ENCODE measurements at regions not wholly inside any gene's neighbourhood (a gene's known extent, or its start where the extent isn't known, plus 50 kb on each side); places are given as distances from the start of the nearest gene placed in this dataset.

- Histone ChIP-seq H3K36me3 (no peaks in the 10 kb centered on the region), H3K4me1 (no peaks in the 10 kb centered on the region), H3K27ac (no peak overlapping the region), H3K9me3 (replicated peaks) (no peaks in the 10 kb centered on the region), H3K4me3 (no peak overlapping the region), H3K27me3 (no peaks in the 10 kb centered on the region)
- no peak for DNase-seq
These were observed 218.8 kb downstream of the TMEM167A start for GRCh38 chr5:82858151-82859025.

DNA sequence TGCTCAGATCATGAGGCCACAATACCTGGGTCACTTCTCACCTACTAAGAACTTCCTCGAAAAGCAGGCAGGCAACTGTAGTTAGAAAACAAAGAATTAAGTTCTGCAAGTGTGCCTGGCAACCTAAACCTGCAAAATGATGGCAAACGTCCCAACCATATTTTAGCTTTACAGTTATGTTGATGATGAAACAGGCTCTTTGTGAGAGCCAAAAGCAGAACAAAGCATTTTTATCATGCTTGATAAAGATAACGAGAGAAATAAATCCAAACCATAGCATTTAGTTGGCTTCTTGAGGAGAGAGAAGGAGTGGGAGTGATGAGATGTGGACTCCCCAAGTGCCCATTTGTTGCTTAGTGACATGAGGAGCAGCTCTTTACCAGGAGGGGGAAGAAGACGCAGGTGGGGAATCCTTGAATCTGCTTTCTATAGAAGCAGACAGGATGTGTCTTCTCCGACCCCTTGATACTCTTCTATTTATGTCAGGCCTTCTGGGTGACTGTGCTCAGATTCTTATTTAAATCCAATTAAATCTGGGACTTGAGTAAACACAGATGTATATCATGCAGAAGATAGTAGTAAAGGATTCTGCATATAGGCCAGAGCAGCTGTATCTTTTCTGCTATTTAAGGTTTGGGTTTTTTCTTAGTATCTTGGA, 221.2 kb downstream of the TMEM167A start:
- no peaks in the 10 kb centered on the region for H3K36me3 ChIP-seq
- no peak overlapping the region for H3K27ac ChIP-seq
- H3K9me3 ChIP-seq (replicated peaks): no peaks in the 10 kb centered on the region
- no peak for DNase-seq
- H3K4me3 ChIP-seq: no peak overlapping the region
- no peaks in the 10 kb centered on the region for H3K27me3 ChIP-seq
- H3K4me1 ChIP-seq: no peaks in the 10 kb centered on the region

- no peaks in the 10 kb centered on the region for H3K36me3 ChIP-seq
- H3K4me3 ChIP-seq: no peak overlapping the region
- H3K27me3 ChIP-seq: no peaks in the 10 kb centered on the region
- no peaks in the 10 kb centered on the region for H3K9me3 ChIP-seq (replicated peaks)
- DNase-seq: no peak
- no peak overlapping the region for H3K27ac ChIP-seq
- H3K4me1 ChIP-seq: no peaks in the 10 kb centered on the region
These were observed 222.2 kb downstream of the TMEM167A start for GRCh38 chr5:82854956-82855355.

- no peak for DNase-seq
- Histone ChIP-seq H3K27me3 (no peaks in the 10 kb centered on the region), H3K9me3 (replicated peaks) (no peaks in the 10 kb centered on the region; the same call in 1 of the 2 replicates), H3K4me3 (no peak overlapping the region), H3K36me3 (no peaks in the 10 kb centered on the region), H3K27ac (no peak overlapping the region), H3K4me1 (no peaks in the 10 kb centered on the region)
These were observed 225.7 kb downstream of the TMEM167A start for GRCh38 chr5:82851471-82851870.

GRCh38 chr5:82850393-82850792, 226.8 kb downstream of the TMEM167A start:
- Histone ChIP-seq H3K4me3 (no peak overlapping the region), H3K4me1 (no peaks in the 10 kb centered on the region), H3K27me3 (no peaks in the 10 kb centered on the region), H3K27ac (no peak overlapping the region), H3K36me3 (no peaks in the 10 kb centered on the region), H3K9me3 (replicated peaks) (no peaks in the 10 kb centered on the region; the same call in 1 of the 2 replicates)
- no peak for DNase-seq

- Histone ChIP-seq H3K27me3 (no peaks in the 10 kb centered on the region), H3K4me3 (no peak overlapping the region), H3K4me1 (no peaks in the 10 kb centered on the region), H3K36me3 (no peaks in the 10 kb centered on the region), H3K9me3 (replicated peaks) (no peaks in the 10 kb centered on the region; the same call in 1 of the 2 replicates), H3K27ac (no peak overlapping the region)
- no peak for DNase-seq
These were observed 227.3 kb downstream of the TMEM167A start for GRCh38 chr5:82849885-82850284.

GRCh38 chr5:82847562-82847961, 229.6 kb downstream of the TMEM167A start:
- H3K4me3 ChIP-seq: no peak overlapping the region
- H3K4me1 ChIP-seq: no peaks in the 10 kb centered on the region
- H3K27ac ChIP-seq: no peak overlapping the region
- H3K27me3 ChIP-seq: no peaks in the 10 kb centered on the region
- DNase-seq: no peak
- no peaks in the 10 kb centered on the region for H3K36me3 ChIP-seq
- H3K9me3 ChIP-seq (replicated peaks): no peaks in the 10 kb centered on the region; the same call in 1 of the 2 replicates

GRCh38 chr5:82839881-82840280, 237.3 kb downstream of the TMEM167A start:
- Histone ChIP-seq H3K27ac (no peak overlapping the region), H3K27me3 (no peaks in the 10 kb centered on the region), H3K9me3 (replicated peaks) (no peaks in the 10 kb centered on the region), H3K4me3 (no peak overlapping the region), H3K4me1 (no peaks in the 10 kb centered on the region), H3K36me3 (no peaks in the 10 kb centered on the region)
- no peak for DNase-seq

DNA sequence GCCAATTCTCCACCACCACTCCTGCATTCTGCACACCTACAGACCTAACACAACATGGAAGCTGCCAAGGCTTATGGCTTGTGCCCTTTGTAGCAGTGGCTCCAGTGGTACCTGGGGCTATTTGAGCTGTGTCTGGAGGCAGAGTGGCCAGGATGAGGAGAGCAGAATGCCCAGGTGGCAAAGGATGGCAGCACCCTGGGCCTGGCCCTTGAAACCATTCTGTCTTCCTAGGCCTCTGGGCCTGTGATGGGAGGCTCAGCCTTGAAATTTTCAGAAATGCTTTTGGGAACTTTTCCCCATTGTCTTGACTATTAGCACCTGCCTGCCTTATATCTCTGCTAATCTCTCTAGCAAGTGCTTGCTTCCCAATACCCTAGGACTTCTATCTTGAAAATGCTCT, 241.7 kb downstream of the TMEM167A start:
- no peak overlapping the region for H3K4me3 ChIP-seq
- H3K36me3 ChIP-seq: no peaks in the 10 kb centered on the region; the same call in 1 of the 2 replicates
- no peaks in the 10 kb centered on the region for H3K27me3 ChIP-seq
- no peak overlapping the region for H3K27ac ChIP-seq
- H3K4me1 ChIP-seq: no peaks in the 10 kb centered on the region
- no peaks in the 10 kb centered on the region for H3K9me3 ChIP-seq (replicated peaks)
- DNase-seq: no peak

- Histone ChIP-seq H3K36me3 (no peaks in the 10 kb centered on the region; the same call in 1 of the 2 replicates), H3K4me3 (no peak overlapping the region), H3K27me3 (no peaks in the 10 kb centered on the region), H3K4me1 (no peaks in the 10 kb centered on the region), H3K27ac (no peak overlapping the region), H3K9me3 (replicated peaks) (no peaks in the 10 kb centered on the region)
- no peak for DNase-seq
These were observed 243.0 kb downstream of the TMEM167A start for GRCh38 chr5:82834151-82834550.

GRCh38 chr5:82833277-82833676, 243.9 kb downstream of the TMEM167A start:
- Histone ChIP-seq H3K9me3 (replicated peaks) (no peaks in the 10 kb centered on the region), H3K27me3 (no peaks in the 10 kb centered on the region)

GRCh38 chr5:82832445-82832844, 244.7 kb downstream of the TMEM167A start:
- no peak for DNase-seq
- no peaks in the 10 kb centered on the region for H3K4me1 ChIP-seq
- no peak overlapping the region for H3K27ac ChIP-seq
- no peaks in the 10 kb centered on the region; the same call in 1 of the 2 replicates for H3K36me3 ChIP-seq
- no peaks in the 10 kb centered on the region for H3K27me3 ChIP-seq
- H3K4me3 ChIP-seq: no peak overlapping the region
- no peaks in the 10 kb centered on the region for H3K9me3 ChIP-seq (replicated peaks)

More at GRCh38 chr5:82833277-82833676, 243.9 kb downstream of the TMEM167A start:
- Histone ChIP-seq H3K36me3 (no peaks in the 10 kb centered on the region; the same call in 1 of the 2 replicates), H3K4me3 (no peak overlapping the region), H3K4me1 (no peaks in the 10 kb centered on the region), H3K27ac (no peak overlapping the region)
- DNase-seq: no peak

- Histone ChIP-seq H3K27me3 (no peaks in the 10 kb centered on the region), H3K36me3 (no peaks in the 10 kb centered on the region; the same call in 1 of the 2 replicates), H3K4me3 (no peak overlapping the region), H3K27ac (no peak overlapping the region), H3K9me3 (replicated peaks) (no peaks in the 10 kb centered on the region), H3K4me1 (no peaks in the 10 kb centered on the region)
- DNase-seq: no peak
These were observed 249.0 kb downstream of the TMEM167A start for GRCh38 chr5:82828211-82828610.

- DNase-seq: no peak
- Histone ChIP-seq H3K4me3 (no peak overlapping the region), H3K9me3 (replicated peaks) (no peaks in the 10 kb centered on the region), H3K4me1 (no peaks in the 10 kb centered on the region), H3K27me3 (no peaks in the 10 kb centered on the region), H3K36me3 (no peaks in the 10 kb centered on the region; the same call in 1 of the 2 replicates), H3K27ac (no peak overlapping the region)
These were observed 249.5 kb downstream of the TMEM167A start for GRCh38 chr5:82827651-82828050.

DNA sequence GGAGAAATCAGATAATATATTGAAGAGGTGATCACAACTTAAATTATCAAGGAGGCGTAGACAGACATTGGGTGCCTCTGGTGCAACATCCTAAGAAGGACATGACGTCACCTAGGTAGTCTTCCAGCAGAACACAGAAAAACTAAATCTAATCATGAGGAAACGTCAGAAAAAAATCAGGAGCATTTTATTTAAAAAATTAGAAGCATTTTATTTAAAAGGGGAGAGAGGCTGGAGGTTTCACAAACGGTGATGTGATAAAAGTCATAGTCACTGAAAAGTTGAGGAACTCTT, 254.6 kb downstream of the TMEM167A start:
- Histone ChIP-seq H3K36me3 (no peaks in the 10 kb centered on the region), H3K4me1 (no peaks in the 10 kb centered on the region), H3K9me3 (replicated peaks) (no peaks in the 10 kb centered on the region), H3K4me3 (no peak overlapping the region), H3K27ac (no peak overlapping the region), H3K27me3 (no peaks in the 10 kb centered on the region)
- DNase-seq: no peak

Data from SJCRH30 (cell line).